Tibial nerve (tissue), 4 donors: ENCODE measurements at regions not wholly inside any gene's neighbourhood (a gene's known extent, or its start where the extent isn't known, plus 50 kb on each side); places are given as distances from the start of the nearest gene placed in this dataset.

Experiments
- DNase-seq, 2 donors: peaks; one replicate each; pipeline ENCODE4 v3.0.0-alpha.2; 2019; ENCODE audit warnings: low spot score in 2 of 2
- H3K27ac ChIP-seq, 4 donors: fragments of 200-600 bp; sonication (generic) in 3 of 4; one replicate each; pipeline ENCODE4 v1.5.1; 2017 to 2019; ENCODE audit warnings: mild to moderate bottlenecking in 1 of 4
- H3K27me3 ChIP-seq, 2 donors: fragments of 200-600 bp; sonication (generic) in 1 of 2; one replicate each; pipeline versions ENCODE4 v1.5.1 to v1.6.0; 2017 to 2019
- H3K36me3 ChIP-seq, 3 donors: fragments of 200-600 bp; sonication (generic); one replicate each; pipeline ENCODE4 v1.5.1; 2018 to 2019
- H3K4me1 ChIP-seq, 4 donors: fragments of 200-600 bp; sonication (generic) in 3 of 4; one replicate each; pipeline ENCODE4 v1.5.1; 2017 to 2019
- H3K4me3 ChIP-seq, 4 donors: fragments of 200-600 bp; sonication (generic) in 3 of 4; one replicate each; pipeline ENCODE4 v1.5.1; 2017 to 2019; ENCODE audit warnings: mild to moderate bottlenecking in 1 of 4, moderate library complexity in 1 of 4
- H3K9me3 ChIP-seq, 4 donors: fragments of 200-600 bp; sonication (generic) in 3 of 4; one replicate each; pipeline ENCODE4 v1.5.1; 2017 to 2019
- EP300 ChIP-seq, 2 donors: sonication (generic); formaldehyde crosslinking; IDR thresholded peaks; one replicate each; pipeline ENCODE4 v1.6.1; 2017; ENCODE audit warnings: antibody characterized with exemption in 2 of 2, mild to moderate bottlenecking in 1 of 2
- POLR2A ChIP-seq, 2 donors: fragments of 450-650 bp; IDR thresholded peaks; one replicate each; pipeline ENCODE4 v1.6.1; 2017; ENCODE audit warnings: antibody characterized with exemption in 2 of 2, mild to moderate bottlenecking in 2 of 2, moderate library complexity in 2 of 2
- WGBS, 2 donors: methylation state at CpG; one replicate each; pipeline ENCODE4 v1.1.5; 2018; 5-methylcytosine and 5-hydroxymethylcytosine counted together
- TF ChIP-seq, protein P1 (sequence below), 5 experiments: fragments of 200-600 bp in 3 of 5; fragments of 450-650 bp in 2 of 5; sonication (generic) in 3 of 5; IDR thresholded peaks; one replicate each; pipeline ENCODE4 v1.5.1; 2016 to 2019; ENCODE audit warnings: antibody characterized with exemption in 5 of 5, mild to moderate bottlenecking in 3 of 5, moderate library complexity in 2 of 5

- no peak for TF ChIP-seq EP300 (IDR thresholded peaks at IDR 0.05)
- TF ChIP-seq, protein P1, sequence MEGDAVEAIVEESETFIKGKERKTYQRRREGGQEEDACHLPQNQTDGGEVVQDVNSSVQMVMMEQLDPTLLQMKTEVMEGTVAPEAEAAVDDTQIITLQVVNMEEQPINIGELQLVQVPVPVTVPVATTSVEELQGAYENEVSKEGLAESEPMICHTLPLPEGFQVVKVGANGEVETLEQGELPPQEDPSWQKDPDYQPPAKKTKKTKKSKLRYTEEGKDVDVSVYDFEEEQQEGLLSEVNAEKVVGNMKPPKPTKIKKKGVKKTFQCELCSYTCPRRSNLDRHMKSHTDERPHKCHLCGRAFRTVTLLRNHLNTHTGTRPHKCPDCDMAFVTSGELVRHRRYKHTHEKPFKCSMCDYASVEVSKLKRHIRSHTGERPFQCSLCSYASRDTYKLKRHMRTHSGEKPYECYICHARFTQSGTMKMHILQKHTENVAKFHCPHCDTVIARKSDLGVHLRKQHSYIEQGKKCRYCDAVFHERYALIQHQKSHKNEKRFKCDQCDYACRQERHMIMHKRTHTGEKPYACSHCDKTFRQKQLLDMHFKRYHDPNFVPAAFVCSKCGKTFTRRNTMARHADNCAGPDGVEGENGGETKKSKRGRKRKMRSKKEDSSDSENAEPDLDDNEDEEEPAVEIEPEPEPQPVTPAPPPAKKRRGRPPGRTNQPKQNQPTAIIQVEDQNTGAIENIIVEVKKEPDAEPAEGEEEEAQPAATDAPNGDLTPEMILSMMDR (IDR thresholded peaks at IDR 0.05): no peak
- TF ChIP-seq POLR2A (IDR thresholded peaks at IDR 0.05): no peak
- H3K4me1 ChIP-seq: no peaks in the 10 kb centered on the region
- 78 to 90% methylated on average over 1 of the region's 1 CpG for WGBS, 2 donors
Measured at GRCh38 chr1:116302281-116302680, 70.8 kb upstream of the ATP1A1 start.

GRCh38 chr1:116306102-116306501, 66.9 kb upstream of the ATP1A1 start:
- no peak overlapping the region for H3K27ac ChIP-seq
- no peak overlapping the region for H3K4me3 ChIP-seq
- no peak for DNase-seq
- 46 to 61% methylated on average over 2 of the region's 2 CpGs for WGBS, 2 donors
- H3K27me3 ChIP-seq: no peaks in the 10 kb centered on the region
- no peaks in the 10 kb centered on the region for H3K36me3 ChIP-seq
- TF ChIP-seq, protein P1 (IDR thresholded peaks at IDR 0.05): no peak
- TF ChIP-seq POLR2A (IDR thresholded peaks at IDR 0.05): no peak
- H3K4me1 ChIP-seq: no peaks in the 10 kb centered on the region
- H3K9me3 ChIP-seq: no peaks in the 10 kb centered on the region

More at GRCh38 chr1:116302281-116302680, 70.8 kb upstream of the ATP1A1 start:
- Histone ChIP-seq H3K27ac (no peak overlapping the region), H3K27me3 (no peaks in the 10 kb centered on the region), H3K9me3 (peaks cover 0 to 6% (median 0%) of the 10 kb centered on the region in 4 donors), H3K4me3 (no peak overlapping the region), H3K36me3 (no peaks in the 10 kb centered on the region)
- DNase-seq: no peak

DNA sequence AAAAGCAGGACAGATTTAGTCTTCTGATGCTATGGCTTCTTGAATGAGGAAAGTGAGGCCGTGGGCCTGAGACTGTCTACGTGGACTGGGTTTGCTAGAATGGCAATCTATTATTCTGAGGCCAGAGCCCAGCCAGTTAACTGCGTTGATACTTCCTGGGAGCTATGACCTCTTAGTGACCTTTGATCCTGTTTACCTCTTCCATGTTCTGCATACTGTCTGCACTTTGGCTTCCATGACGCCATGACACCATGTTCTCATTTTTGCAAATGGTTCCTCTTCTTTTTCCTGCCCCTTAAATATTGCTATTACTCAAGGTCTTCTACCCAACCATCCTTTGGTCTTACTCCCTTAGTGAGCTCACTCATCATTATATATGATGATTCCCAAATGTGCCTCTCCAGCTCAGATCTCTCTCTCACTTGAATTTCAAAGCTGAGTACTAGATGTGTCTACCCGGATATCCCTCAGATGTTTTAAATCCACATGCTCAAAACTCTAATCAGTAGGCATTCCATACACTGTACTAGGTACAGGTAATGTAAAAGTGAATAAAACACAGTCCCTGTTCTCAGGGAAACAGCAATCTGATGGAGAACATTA, 66.1 kb upstream of the ATP1A1 start:
- 75 to 89% methylated on average over 5 of the region's 5 CpGs for WGBS, 2 donors
- H3K36me3 ChIP-seq: no peaks in the 10 kb centered on the region
- H3K4me1 ChIP-seq: no peaks in the 10 kb centered on the region
- H3K27ac ChIP-seq: no peak overlapping the region
- no peaks in the 10 kb centered on the region for H3K27me3 ChIP-seq
- no peak for DNase-seq
- H3K9me3 ChIP-seq: no peaks in the 10 kb centered on the region
- no peak overlapping the region for H3K4me3 ChIP-seq
- TF ChIP-seq, protein P1 (IDR thresholded peaks at IDR 0.05): no peak
- no peak for TF ChIP-seq POLR2A (IDR thresholded peaks at IDR 0.05)
- no peak for TF ChIP-seq EP300 (IDR thresholded peaks at IDR 0.05)

- H3K4me1 ChIP-seq: no peaks in the 10 kb centered on the region
- H3K9me3 ChIP-seq: no peaks in the 10 kb centered on the region
- H3K27ac ChIP-seq: no peak overlapping the region
- H3K36me3 ChIP-seq: no peaks in the 10 kb centered on the region
- H3K27me3 ChIP-seq: no peaks in the 10 kb centered on the region
- no peak for DNase-seq
- TF ChIP-seq POLR2A (IDR thresholded peaks at IDR 0.05) (no peak), EP300 (IDR thresholded peaks at IDR 0.05) (no peak)
- TF ChIP-seq, protein P1 (IDR thresholded peaks at IDR 0.05): no peak
- H3K4me3 ChIP-seq: no peak overlapping the region
Measured at GRCh38 chr1:116308276-116308675, 64.8 kb upstream of the ATP1A1 start.

GRCh38 chr1:116309090-116309870, 63.8 kb upstream of the ATP1A1 start:
- Histone ChIP-seq H3K4me3 (no peak overlapping the region), H3K9me3 (no peaks in the 10 kb centered on the region), H3K27ac (no peak overlapping the region), H3K4me1 (no peaks in the 10 kb centered on the region), H3K36me3 (no peaks in the 10 kb centered on the region), H3K27me3 (no peaks in the 10 kb centered on the region)
- TF ChIP-seq POLR2A (IDR thresholded peaks at IDR 0.05): no peak
- no peak for TF ChIP-seq EP300 (IDR thresholded peaks at IDR 0.05)
- TF ChIP-seq, protein P1 (IDR thresholded peaks at IDR 0.05): no peak
- DNase-seq: no peak
- 87 to 91% methylated on average over 7 of the region's 7 CpGs for WGBS, 2 donors
